Dendritic cell treated with granulocyte-macrophage colony-stimulating factor and Interleukin-4, amounts not matched to agents 40 ng/mL and 50 ng/mL, for 4 days (primary cell): ENCODE measurements at regions not wholly inside any gene's neighbourhood (a gene's known extent, or its start where the extent isn't known, plus 50 kb on each side); places are given as distances from the start of the nearest gene placed in this dataset.
"Not testable (repeated sequence)": the region's sequence is repeated elsewhere in the genome, so short reads cannot be mapped to it uniquely, and the experiment has no call there.

ENCODE experiments used
- H3K27ac Mint-ChIP-seq: one replicate; pipeline ENCODE4 v1.8.0; 2022; ENCODE audit warnings: mild to moderate bottlenecking, mixed read lengths
- H3K27me3 Mint-ChIP-seq: one replicate; pipeline ENCODE4 v1.8.0; 2022; ENCODE audit warnings: mild to moderate bottlenecking, mixed read lengths
- H3K36me3 Mint-ChIP-seq: one replicate; pipeline ENCODE4 v1.8.0; 2022; ENCODE audit warnings: low read depth, mixed read lengths
- H3K4me1 Mint-ChIP-seq: one replicate; pipeline ENCODE4 v1.8.0; 2022; ENCODE audit warnings: low read depth, mixed read lengths
- H3K4me3 Mint-ChIP-seq: one replicate; pipeline ENCODE4 v1.8.0; 2022; ENCODE audit warnings: mild to moderate bottlenecking, moderate library complexity, mixed read lengths
- H3K9me3 Mint-ChIP-seq: one replicate; pipeline ENCODE4 v1.8.0; 2022; ENCODE audit warnings: mixed read lengths
- intact Hi-C: fragments of 100-400 bp; cut with micrococcal nuclease; formaldehyde crosslinking; loops from one replicate; pipeline ENCODE4 v1.15.0; 2022

- no peak overlapping the region for H3K4me3 Mint-ChIP-seq
- no peaks in the 10 kb centered on the region for H3K36me3 Mint-ChIP-seq
- H3K27ac Mint-ChIP-seq = no peak overlapping the region
- no peaks in the 10 kb centered on the region for H3K27me3 Mint-ChIP-seq
- peaks cover 11% of the 10 kb centered on the region for H3K9me3 Mint-ChIP-seq
- intact Hi-C loops = no loop called here
- H3K4me1 Mint-ChIP-seq = no peaks in the 10 kb centered on the region
Observed at GRCh38 chr1:83060651-83061390, 938.1 kb downstream of the TTLL7 start.

DNA sequence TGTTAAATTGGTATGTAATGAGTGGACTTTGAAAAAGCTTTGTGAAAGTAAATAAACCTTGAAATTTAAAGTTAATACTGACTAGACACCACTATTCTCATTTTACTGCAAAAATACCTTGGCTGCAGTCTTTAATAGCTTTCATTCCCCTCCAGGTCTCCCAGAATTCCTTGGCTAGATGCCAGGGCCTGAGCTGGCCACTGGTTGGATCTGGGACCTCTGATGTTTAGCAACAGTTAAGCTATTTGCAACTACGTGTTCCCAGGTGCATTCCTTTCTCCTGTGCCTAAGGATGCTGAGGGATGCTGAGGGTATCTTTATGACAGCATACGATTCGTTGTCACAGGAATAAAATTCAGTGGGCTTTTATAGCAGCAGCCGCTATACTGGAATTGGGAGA is 938.7 kb downstream of the TTLL7 start:
- no peak overlapping the region for H3K27ac Mint-ChIP-seq
- H3K4me1 Mint-ChIP-seq = no peaks in the 10 kb centered on the region
- H3K9me3 Mint-ChIP-seq = peaks cover 17% of the 10 kb centered on the region
- intact Hi-C loops = no loop called here
- H3K4me3 Mint-ChIP-seq = no peak overlapping the region
- H3K27me3 Mint-ChIP-seq = no peaks in the 10 kb centered on the region
- no peaks in the 10 kb centered on the region for H3K36me3 Mint-ChIP-seq

DNA sequence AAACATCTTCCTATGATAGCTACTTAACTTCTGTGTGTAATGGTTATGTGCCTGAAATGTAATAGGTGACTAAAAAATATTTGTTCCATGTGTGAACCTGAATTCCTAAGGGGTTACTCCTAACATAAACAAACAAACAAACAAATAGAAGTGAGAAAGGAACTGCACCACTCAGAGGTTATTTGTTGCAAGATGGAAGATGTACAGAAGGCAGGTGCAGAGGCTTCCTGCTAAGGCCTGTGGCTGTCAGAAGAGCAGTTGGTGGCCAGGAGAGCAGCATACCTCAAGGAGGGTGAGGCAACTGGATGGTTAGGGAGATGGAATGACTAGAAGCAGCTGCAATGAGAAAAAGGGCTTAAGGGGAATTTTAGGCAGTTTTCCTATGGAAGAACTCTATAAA is 940.6 kb downstream of the TTLL7 start:
- intact Hi-C loops = no loop called here
- no peak overlapping the region for H3K4me3 Mint-ChIP-seq
- peaks cover 27% of the 10 kb centered on the region for H3K9me3 Mint-ChIP-seq
- H3K4me1 Mint-ChIP-seq = no peaks in the 10 kb centered on the region
- no peaks in the 10 kb centered on the region for H3K27me3 Mint-ChIP-seq
- no peaks in the 10 kb centered on the region for H3K36me3 Mint-ChIP-seq
- no peak overlapping the region for H3K27ac Mint-ChIP-seq

DNA sequence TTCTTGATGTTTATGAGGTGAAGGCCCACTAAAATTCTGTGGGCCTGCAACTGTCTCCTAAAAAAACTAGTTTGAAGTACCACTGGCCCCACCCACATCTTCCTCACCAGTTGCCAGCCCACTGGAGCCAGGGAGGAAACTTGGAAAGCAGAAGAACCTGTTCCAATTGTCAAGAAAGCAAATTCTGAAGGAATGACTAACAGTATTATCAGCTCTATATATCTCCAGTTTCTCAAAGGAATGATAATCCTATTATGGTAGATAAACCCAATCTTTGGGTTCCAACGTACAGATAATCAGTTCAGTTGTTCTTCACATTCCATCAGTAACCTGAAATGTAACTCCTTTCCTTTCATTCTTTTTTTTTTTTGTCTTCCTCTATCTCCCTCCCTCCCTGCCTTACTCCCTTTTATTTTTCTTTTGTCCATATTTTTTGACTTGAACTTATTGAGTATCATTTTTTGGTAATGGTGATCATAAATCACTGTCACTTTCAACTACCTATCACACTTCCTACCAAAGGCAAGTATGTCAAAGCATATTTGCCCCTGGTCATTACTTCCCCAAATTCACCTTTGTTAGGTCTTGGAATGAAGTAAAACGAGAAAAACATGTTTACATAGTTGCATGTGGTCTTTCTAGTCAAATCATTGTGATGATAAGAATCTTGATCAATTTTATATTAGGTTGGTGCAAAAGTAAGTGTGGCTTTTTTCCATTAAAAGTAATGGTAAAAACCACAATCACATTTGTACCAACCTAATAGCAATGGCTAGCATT is 943.4 kb downstream of the TTLL7 start:
- Mint-ChIP-seq H3K4me1 (no peaks in the 10 kb centered on the region), H3K27me3 (no peaks in the 10 kb centered on the region), H3K36me3 (no peaks in the 10 kb centered on the region), H3K9me3 (peaks cover 43% of the 10 kb centered on the region), H3K27ac (no peak overlapping the region), H3K4me3 (no peak overlapping the region)
- intact Hi-C loops = no loop called here

DNA sequence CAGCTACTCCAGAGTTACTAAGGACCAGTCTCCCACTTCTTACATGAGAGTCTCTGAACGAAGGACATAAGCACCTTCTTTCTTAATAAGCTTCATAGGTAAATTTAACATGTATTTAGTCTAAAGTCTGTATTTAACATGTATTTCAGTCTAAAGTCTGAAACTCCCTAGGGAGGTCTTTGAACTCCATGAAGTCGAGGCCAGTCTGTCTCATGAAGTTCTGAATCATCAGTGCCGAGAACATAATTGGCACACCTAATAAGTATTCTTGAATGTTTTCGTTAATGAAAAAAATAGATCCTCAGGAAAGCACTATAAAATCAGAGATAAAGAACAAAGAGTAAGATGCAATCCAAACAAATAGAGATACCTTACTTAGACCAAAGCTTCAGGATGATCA is 945.5 kb downstream of the TTLL7 start:
- Mint-ChIP-seq H3K9me3 (peaks cover 55% of the 10 kb centered on the region), H3K27me3 (no peaks in the 10 kb centered on the region), H3K36me3 (no peaks in the 10 kb centered on the region), H3K4me1 (no peaks in the 10 kb centered on the region), H3K27ac (no peak overlapping the region), H3K4me3 (no peak overlapping the region)
- intact Hi-C loops = no loop called here

DNA sequence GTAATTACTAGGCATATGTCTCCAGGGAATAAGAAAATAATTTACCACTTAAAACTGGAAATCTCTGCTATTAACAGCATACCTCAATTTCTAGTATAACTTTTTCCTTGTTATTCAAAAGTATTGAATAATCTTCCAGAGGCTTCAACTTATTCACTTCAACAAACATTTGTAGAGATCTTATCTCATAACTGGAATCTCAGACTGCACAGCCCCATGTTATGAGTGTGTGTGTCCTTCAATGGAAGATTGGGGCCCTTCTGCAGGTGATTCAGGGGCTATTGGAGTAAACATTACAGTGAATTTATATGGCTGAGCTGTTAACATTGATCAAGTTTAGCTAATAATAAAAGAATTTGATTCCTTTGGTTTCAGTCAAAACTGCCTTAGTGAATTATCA is 946.1 kb downstream of the TTLL7 start:
- intact Hi-C loops = no loop called here
- H3K36me3 Mint-ChIP-seq = no peaks in the 10 kb centered on the region
- peaks cover 58% of the 10 kb centered on the region for H3K9me3 Mint-ChIP-seq
- no peaks in the 10 kb centered on the region for H3K4me1 Mint-ChIP-seq
- no peaks in the 10 kb centered on the region for H3K27me3 Mint-ChIP-seq
- H3K27ac Mint-ChIP-seq = no peak overlapping the region
- H3K4me3 Mint-ChIP-seq = no peak overlapping the region

GRCh38 chr1:83051053-83051452 is 947.9 kb downstream of the TTLL7 start:
- H3K27me3 Mint-ChIP-seq, H3K4me1 Mint-ChIP-seq, H3K36me3 Mint-ChIP-seq, H3K27ac Mint-ChIP-seq, H3K4me3 Mint-ChIP-seq, intact Hi-C loops: not testable (repeated sequence)
- peaks cover 74% of the 10 kb centered on the region for H3K9me3 Mint-ChIP-seq

DNA sequence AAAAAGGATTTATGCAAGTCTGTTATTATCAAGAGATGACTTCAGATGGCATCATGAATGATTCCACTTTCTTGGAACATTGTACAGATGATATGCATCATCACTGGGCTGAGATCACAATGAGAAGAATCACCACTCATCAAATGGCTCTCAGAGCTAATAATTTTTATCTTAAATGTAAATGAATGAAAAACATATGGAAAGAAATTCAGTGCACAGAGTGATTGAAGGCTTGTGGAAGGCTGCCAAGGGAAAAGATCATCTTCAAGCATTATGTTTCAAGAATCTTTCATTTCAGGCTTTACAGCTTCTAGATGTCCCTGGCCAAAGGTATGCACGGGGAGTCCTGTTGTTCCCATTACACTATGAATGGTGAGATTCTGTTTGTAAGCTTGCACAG is 955.7 kb downstream of the TTLL7 start:
- Mint-ChIP-seq H3K4me1 (no peaks in the 10 kb centered on the region), H3K4me3 (no peak overlapping the region), H3K36me3 (no peaks in the 10 kb centered on the region), H3K27me3 (no peaks in the 10 kb centered on the region), H3K9me3 (peaks cover 39% of the 10 kb centered on the region), H3K27ac (no peak overlapping the region)
- intact Hi-C loops = no loop called here

GRCh38 chr1:83039091-83039490 is 959.8 kb downstream of the TTLL7 start:
- not testable (repeated sequence) for H3K4me1 Mint-ChIP-seq, H3K36me3 Mint-ChIP-seq, H3K27ac Mint-ChIP-seq

DNA sequence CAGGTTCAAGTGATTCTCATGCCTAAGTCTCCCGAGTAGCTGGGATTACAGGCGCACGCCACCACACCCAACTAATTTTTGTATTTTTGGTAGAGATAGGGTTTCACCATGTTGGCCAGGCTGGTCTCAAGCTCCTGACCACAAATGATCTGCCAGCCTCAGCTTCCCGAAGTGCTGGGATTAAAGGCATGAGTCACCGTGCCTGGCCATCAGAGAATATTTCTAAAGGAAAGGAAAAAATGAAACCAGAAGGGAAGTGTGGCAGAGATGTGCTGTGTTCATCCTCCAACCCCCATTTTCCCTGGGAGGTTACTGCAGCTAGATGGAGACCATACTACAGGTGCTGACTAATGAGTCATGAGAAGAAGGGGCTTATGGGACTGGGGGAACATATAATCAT is 964.1 kb downstream of the TTLL7 start:
- H3K4me3 Mint-ChIP-seq = no peak overlapping the region
- no peaks in the 10 kb centered on the region for H3K27me3 Mint-ChIP-seq
- H3K36me3 Mint-ChIP-seq = no peaks in the 10 kb centered on the region
- intact Hi-C loops = no loop called here
- peaks cover 54% of the 10 kb centered on the region for H3K9me3 Mint-ChIP-seq
- H3K27ac Mint-ChIP-seq = no peak overlapping the region
- H3K4me1 Mint-ChIP-seq = no peaks in the 10 kb centered on the region

More at GRCh38 chr1:83039091-83039490, 959.8 kb downstream of the TTLL7 start:
- H3K9me3 Mint-ChIP-seq = peaks cover 25% of the 10 kb centered on the region
- H3K27me3 Mint-ChIP-seq, H3K4me3 Mint-ChIP-seq, intact Hi-C loops: not testable (repeated sequence)

DNA sequence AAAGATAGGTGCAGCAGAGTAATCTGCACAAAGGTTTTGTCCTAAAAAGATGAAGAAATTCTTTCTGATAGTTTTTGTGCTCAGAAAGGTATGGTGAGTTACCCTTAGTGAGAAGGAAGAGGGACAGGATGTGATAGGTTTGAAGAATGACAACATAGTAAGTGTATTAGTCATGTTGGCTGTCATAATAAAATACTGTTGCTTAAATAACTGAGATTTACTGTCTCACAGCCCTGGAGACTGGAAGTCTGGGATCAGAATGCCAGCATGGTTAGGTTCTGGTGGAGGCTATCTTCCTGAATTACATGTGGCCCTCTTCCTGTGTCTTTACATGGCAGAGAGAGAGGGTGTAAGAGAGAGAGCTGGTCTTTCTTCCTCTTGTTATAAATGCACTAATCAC is 965.2 kb downstream of the TTLL7 start:
- H3K36me3 Mint-ChIP-seq = no peaks in the 10 kb centered on the region
- intact Hi-C loops = no loop called here
- H3K27ac Mint-ChIP-seq = no peak overlapping the region
- H3K27me3 Mint-ChIP-seq = no peaks in the 10 kb centered on the region
- H3K4me3 Mint-ChIP-seq = no peak overlapping the region
- H3K4me1 Mint-ChIP-seq = no peaks in the 10 kb centered on the region
- peaks cover 54% of the 10 kb centered on the region for H3K9me3 Mint-ChIP-seq

DNA sequence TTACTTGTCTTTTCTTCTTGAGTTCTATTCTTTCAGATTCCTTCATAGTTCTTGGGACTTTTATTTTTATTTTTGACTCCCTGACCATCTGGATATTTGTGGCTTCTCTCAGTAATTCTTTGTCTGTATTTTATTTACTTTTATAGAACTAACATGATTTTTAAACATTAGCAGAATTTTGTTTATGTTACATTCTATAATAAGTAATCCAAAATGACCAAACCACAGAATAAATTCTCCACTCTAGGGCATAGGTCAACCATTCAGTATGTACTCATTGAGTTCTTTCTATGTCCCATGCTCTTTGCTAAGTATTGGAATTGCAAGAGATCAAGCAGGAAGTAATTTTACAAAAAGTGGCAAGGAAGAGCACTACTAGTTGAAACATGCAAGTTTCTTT is 969.0 kb downstream of the TTLL7 start:
- intact Hi-C loops = no loop called here
- Mint-ChIP-seq H3K9me3 (peaks cover 41% of the 10 kb centered on the region), H3K4me1 (no peaks in the 10 kb centered on the region), H3K27me3 (no peaks in the 10 kb centered on the region), H3K27ac (no peak overlapping the region), H3K36me3 (no peaks in the 10 kb centered on the region), H3K4me3 (no peak overlapping the region)

- intact Hi-C loops = no loop called here
- peaks cover 34% of the 10 kb centered on the region for H3K9me3 Mint-ChIP-seq
- H3K4me3 Mint-ChIP-seq = no peak overlapping the region
- H3K36me3 Mint-ChIP-seq = no peaks in the 10 kb centered on the region
- H3K4me1 Mint-ChIP-seq = no peaks in the 10 kb centered on the region
- no peak overlapping the region for H3K27ac Mint-ChIP-seq
- H3K27me3 Mint-ChIP-seq = no peaks in the 10 kb centered on the region
Observed at GRCh38 chr1:83029050-83029449, 969.9 kb downstream of the TTLL7 start.

DNA sequence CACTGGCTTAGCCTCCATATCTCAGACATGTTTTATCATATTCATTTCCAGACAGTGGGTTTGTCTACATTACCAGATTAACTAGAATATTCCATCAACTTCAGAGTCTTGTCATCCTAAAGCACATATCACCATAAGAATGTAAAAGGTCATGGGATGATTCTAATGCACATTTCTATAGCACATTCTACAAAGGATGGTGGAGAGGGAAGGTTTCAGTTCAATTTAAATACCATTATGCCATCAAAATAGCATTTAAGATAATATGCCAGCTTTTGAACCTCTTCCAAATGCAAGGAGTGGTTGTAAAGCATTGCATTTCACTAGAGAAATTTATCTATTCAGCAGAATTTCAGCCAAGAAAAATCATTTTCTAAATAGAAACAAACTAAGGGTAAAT is 970.5 kb downstream of the TTLL7 start:
- Mint-ChIP-seq H3K9me3 (peaks cover 28% of the 10 kb centered on the region), H3K27ac (no peak overlapping the region), H3K27me3 (no peaks in the 10 kb centered on the region), H3K36me3 (no peaks in the 10 kb centered on the region), H3K4me3 (no peak overlapping the region), H3K4me1 (no peaks in the 10 kb centered on the region)
- intact Hi-C loops = no loop called here

- Mint-ChIP-seq H3K9me3 (peaks cover 19% of the 10 kb centered on the region), H3K4me3 (no peak overlapping the region), H3K4me1 (no peaks in the 10 kb centered on the region), H3K36me3 (no peaks in the 10 kb centered on the region), H3K27ac (no peak overlapping the region), H3K27me3 (no peaks in the 10 kb centered on the region)
- intact Hi-C loops = no loop called here
Observed at GRCh38 chr1:83027511-83027910, 971.4 kb downstream of the TTLL7 start.
